Gastrocnemius medialis (tissue), 4 donors: ENCODE measurements at regions not wholly inside any gene's neighbourhood (a gene's known extent, or its start where the extent isn't known, plus 50 kb on each side); places are given as distances from the start of the nearest gene placed in this dataset.

Experiments used
- ATAC-seq, 2 donors: fragments of 150-250 bp; one replicate each; pipeline ENCODE4 v1.9.1; 2016
- DNase-seq, 2 donors: peaks; one replicate each; pipeline ENCODE4 v3.0.0-alpha.2; 2019
- H3K27ac ChIP-seq, 4 donors: fragments of 200-600 bp; sonication (generic); 1 replicate in 1 of 4; 2 replicates in 3 of 4; pipeline ENCODE4 v1.5.1; 2016 to 2018; ENCODE audit warnings: mild to moderate bottlenecking in 2 of 4, moderate library complexity in 1 of 4
- H3K27me3 ChIP-seq, 3 donors: fragments of 200-600 bp; sonication (generic) in 2 of 3; 1 replicate in 1 of 3; 2 replicates in 2 of 3; pipeline versions ENCODE4 v1.5.1 to v1.6.0; 2016 to 2019; ENCODE audit warnings: mild to moderate bottlenecking in 1 of 3, moderate library complexity in 1 of 3
- H3K36me3 ChIP-seq, 2 donors: fragments of 200-600 bp; sonication (generic) in 1 of 2; one replicate each; pipeline ENCODE4 v1.5.1; 2017 to 2018
- H3K4me1 ChIP-seq, 2 donors: fragments of 200-600 bp; sonication (generic) in 1 of 2; one replicate each; pipeline ENCODE4 v1.5.1; 2016 to 2017; ENCODE audit warnings: mild to moderate bottlenecking in 2 of 2
- H3K4me3 ChIP-seq, 4 donors: fragments of 200-600 bp; sonication (generic) in 3 of 4; 1 replicate in 1 of 4; 2 replicates in 3 of 4; pipeline ENCODE4 v1.5.1; 2016 to 2019; ENCODE audit warnings: mild to moderate bottlenecking in 2 of 4
- H3K9me3 ChIP-seq, 3 donors: fragments of 200-600 bp; sonication (generic) in 2 of 3; 1 replicate in 1 of 3; 2 replicates in 2 of 3; pipeline ENCODE4 v1.5.1; 2016 to 2019
- CTCF ChIP-seq, 5 experiments: fragments of 450-650 bp in 3 of 5; fragments of 200-600 bp in 2 of 5; sonication (generic) in 2 of 5; IDR thresholded peaks in 4 of 5; conservative IDR thresholded peaks in 1 of 5; 1 replicate in 4 of 5; 2 replicates in 1 of 5; pipeline ENCODE4 v1.5.1; 2016 to 2019; ENCODE audit warnings: antibody characterized with exemption in 5 of 5, mild to moderate bottlenecking in 3 of 5, moderate library complexity in 3 of 5
- POLR2A ChIP-seq, 2 donors: fragments of 450-650 bp; IDR thresholded peaks; one replicate each; pipeline ENCODE4 v1.6.1; 2017; ENCODE audit warnings: antibody characterized with exemption in 2 of 2, mild to moderate bottlenecking in 2 of 2, moderate library complexity in 2 of 2
- in situ Hi-C, 4 donors: fragments of 200-750 bp; cut with MboI; loops; one replicate each; pipeline versions ENCODE4 v1.15.0 to v1.8.0; 2017; ENCODE audit warnings: low sequenced_read_pairs in 4 of 4
- intact Hi-C: fragments of 100-400 bp; cut with DNase I; formaldehyde crosslinking; loops from one replicate; pipeline ENCODE4 v1.15.1; 2023; ENCODE audit warnings: low total_unique reads

- intact Hi-C loops (no loop called here), in situ Hi-C loops (no loop called here)
- no peak for TF ChIP-seq POLR2A (IDR thresholded peaks at IDR 0.05)
- no peak for TF ChIP-seq CTCF (IDR thresholded peaks at IDR 0.05 in 4 of 5, conservative IDR thresholded peaks at IDR 0.05 in 1 of 5)
- Histone ChIP-seq H3K4me1 (peaks cover 0 to 37% of the 10 kb centered on the region in 2 donors), H3K4me3 (no peak overlapping the region), H3K27ac (no peak overlapping the region), H3K36me3 (no peaks in the 10 kb centered on the region), H3K9me3 (no peaks in the 10 kb centered on the region), H3K27me3 (no peaks in the 10 kb centered on the region)
- DNase-seq (no peak), ATAC-seq (no peak)
These were observed 219.0 kb upstream of the ROPN1 start for GRCh38 chr3:124210899-124211298.

GRCh38 chr3:124213641-124214040 is 221.7 kb upstream of the ROPN1 start:
- Histone ChIP-seq H3K4me1 (peaks cover 0 to 18% of the 10 kb centered on the region in 2 donors), H3K27ac (no peak overlapping the region), H3K4me3 (no peak overlapping the region), H3K9me3 (no peaks in the 10 kb centered on the region), H3K27me3 (no peaks in the 10 kb centered on the region), H3K36me3 (no peaks in the 10 kb centered on the region)
- DNase-seq (no peak), ATAC-seq (peak; percentile 77 to 82)
- TF ChIP-seq CTCF (IDR thresholded peaks at IDR 0.05 in 4 of 5, conservative IDR thresholded peaks at IDR 0.05 in 1 of 5) (no peak), POLR2A (IDR thresholded peaks at IDR 0.05) (no peak)
- intact Hi-C loops = no loop called here
- in situ Hi-C loops = no loop called here

GRCh38 chr3:124217542-124217941 is 225.6 kb upstream of the ROPN1 start:
- DNase-seq (no peak), ATAC-seq (no peak)
- in situ Hi-C loops (no loop called here), intact Hi-C loops (no loop called here)
- no peaks in the 10 kb centered on the region for H3K36me3 ChIP-seq
- H3K27ac ChIP-seq = no peak overlapping the region
- H3K9me3 ChIP-seq = no peaks in the 10 kb centered on the region
- no peaks in the 10 kb centered on the region for H3K27me3 ChIP-seq
- H3K4me1 ChIP-seq = peaks cover 0 to 18% of the 10 kb centered on the region in 2 donors
- no peak overlapping the region for H3K4me3 ChIP-seq
- no peak for TF ChIP-seq POLR2A (IDR thresholded peaks at IDR 0.05)
- no peak for TF ChIP-seq CTCF (IDR thresholded peaks at IDR 0.05 in 4 of 5, conservative IDR thresholded peaks at IDR 0.05 in 1 of 5)

- intact Hi-C loops (no loop called here), in situ Hi-C loops (no loop called here)
- Histone ChIP-seq H3K4me3 (no peak overlapping the region), H3K27me3 (no peaks in the 10 kb centered on the region), H3K27ac (no peak overlapping the region), H3K36me3 (no peaks in the 10 kb centered on the region), H3K9me3 (no peaks in the 10 kb centered on the region), H3K4me1 (no peaks in the 10 kb centered on the region)
- DNase-seq (no peak), ATAC-seq (no peak)
- TF ChIP-seq CTCF (IDR thresholded peaks at IDR 0.05 in 4 of 5, conservative IDR thresholded peaks at IDR 0.05 in 1 of 5) = no peak
- TF ChIP-seq POLR2A (IDR thresholded peaks at IDR 0.05) = no peak
These were observed 229.5 kb upstream of the ROPN1 start for GRCh38 chr3:124221422-124221821.

GRCh38 chr3:124223853-124224252 is 231.9 kb upstream of the ROPN1 start:
- no peaks in the 10 kb centered on the region for H3K27me3 ChIP-seq
- no peak for ATAC-seq
- no peak overlapping the region for H3K4me3 ChIP-seq
- H3K4me1 ChIP-seq = no peaks in the 10 kb centered on the region
- no peak for DNase-seq
- TF ChIP-seq POLR2A (IDR thresholded peaks at IDR 0.05) = no peak
- TF ChIP-seq CTCF (IDR thresholded peaks at IDR 0.05 in 4 of 5, conservative IDR thresholded peaks at IDR 0.05 in 1 of 5) = no peak
- no peaks in the 10 kb centered on the region for H3K9me3 ChIP-seq
- no peak overlapping the region for H3K27ac ChIP-seq
- no peaks in the 10 kb centered on the region for H3K36me3 ChIP-seq
- intact Hi-C loops = no loop called here
- in situ Hi-C loops = no loop called here
